Panc1 (cell line): ENCODE measurements at regions not wholly inside any gene's neighbourhood (a gene's known extent, or its start where the extent isn't known, plus 50 kb on each side); places are given as distances from the start of the nearest gene placed in this dataset.

Source experiments
- ATAC-seq: fragments of 200-7000 bp; cut with Tn5 transposase; 2 replicates; pipeline ENCODE4 v1.9.1; 2020; ENCODE audit warnings: mild to moderate bottlenecking, moderate library complexity
- BruUV-seq: library from RNA; stranded (reverse); fragments of 400-500 nt; replicated peaks from 2 replicates; lab custom pipeline; 2021; lab: Mats Ljungman, UMichigan
- CTCF ChIA-PET: fragments of 300-600 bp; sonication (Branson Sonifier 250); formaldehyde crosslinking; loops from one replicate; lab custom pipeline; 2022; ENCODE audit warnings: antibody characterized with exemption; lab: Charles Lee
- POLR2A ChIA-PET: fragments of 300-600 bp; sonication (Branson Sonifier 250); formaldehyde crosslinking; loops from one replicate; lab custom pipeline; 2022; ENCODE audit warnings: antibody characterized with exemption; lab: Charles Lee
- DNase-seq: peaks from one replicate; pipeline ENCODE4 v3.0.0-alpha.2; 2010; ENCODE audit warnings: low read depth, low spot score
- H3K27ac ChIP-seq: 2 replicates; pipeline ENCODE4 v1.5.1; 2011; ENCODE audit warnings: mild to moderate bottlenecking, low read length, inconsistent platforms
- H3K27me3 ChIP-seq: fragments of 200-500 bp; sonication (Bioruptor generic); 2 replicates; pipeline ENCODE4 v1.6.0; 2014; ENCODE audit warnings: low read length, inconsistent platforms; ENCODE audit not compliant: control insufficient read depth, insufficient read depth
- H3K36me3 ChIP-seq: fragments of 200-500 bp; sonication (Bioruptor generic); 2 replicates; pipeline ENCODE4 v1.5.1; 2014; ENCODE audit warnings: inconsistent platforms, mild to moderate bottlenecking, low read length, moderate library complexity; ENCODE audit not compliant: control insufficient read depth, insufficient read depth
- H3K4me1 ChIP-seq: 2 replicates; pipeline ENCODE4 v1.5.1; 2011; ENCODE audit warnings: inconsistent platforms, mild to moderate bottlenecking, low read length, moderate library complexity; ENCODE audit not compliant: control insufficient read depth, insufficient read depth
- H3K4me3 ChIP-seq, 2 experiments: 2 replicates each; pipeline ENCODE4 v1.5.1; 2011 to 2012; ENCODE audit warnings: low read depth in 2 of 2, low read length in 2 of 2, mild to moderate bottlenecking in 2 of 2, inconsistent platforms in 1 of 2, moderate library complexity in 1 of 2
- H3K9me3 ChIP-seq: fragments of 200-500 bp; sonication (Bioruptor generic); 2 replicates; pipeline ENCODE4 v1.5.1; 2014; ENCODE audit warnings: low read depth, mild to moderate bottlenecking, inconsistent platforms, low read length, moderate library complexity; ENCODE audit not compliant: control insufficient read depth, insufficient read depth
- CTCF ChIP-seq: fragments of 450-650 bp; IDR thresholded peaks from 2 replicates; pipeline ENCODE4 v1.5.1; 2017; ENCODE audit warnings: mild to moderate bottlenecking
- POLR2AphosphoS5 ChIP-seq: IDR thresholded peaks from 2 replicates; pipeline ENCODE4 v1.6.1; 2012; ENCODE audit warnings: mild to moderate bottlenecking, low read depth, low read length, moderate library complexity
- REST ChIP-seq, 2 experiments: IDR thresholded peaks; 2 replicates each; pipeline ENCODE4 v1.6.1; 2011 to 2012; ENCODE audit warnings: low read depth in 2 of 2, control low read depth in 1 of 2, low read length in 1 of 2, mild to moderate bottlenecking in 1 of 2, moderate library complexity in 1 of 2; ENCODE audit not compliant: insufficient read depth in 1 of 2
- SIN3A ChIP-seq: IDR thresholded peaks from 2 replicates; pipeline ENCODE4 v1.6.1; 2012; ENCODE audit warnings: low read depth, mild to moderate bottlenecking, low read length, moderate library complexity, borderline replicate concordance; ENCODE audit not compliant: insufficient read depth
- TCF7L2 ChIP-seq: IDR thresholded peaks from 2 replicates; pipeline ENCODE4 v1.6.1; 2011; ENCODE audit warnings: mild to moderate bottlenecking, low read depth, low read length, inconsistent platforms
- in situ Hi-C: cut with HindIII; loops from 2 replicates; pipeline ENCODE4 v1.10.0; 2016; ENCODE audit warnings: low sequenced_read_pairs, low pct_unique_long_range_greater_than_20kb
- intact Hi-C: fragments of 100-400 bp; cut with micrococcal nuclease; formaldehyde crosslinking; loops from one replicate; pipeline ENCODE4 v1.10.0; 2022; ENCODE audit not compliant: unreplicated experiment

GRCh38 chr4:179618966-179619365, 2176.7 kb upstream of the AGA start:
- in situ Hi-C loops: no loop called here
- CTCF ChIA-PET: no interaction called here
- TF ChIP-seq POLR2AphosphoS5 (no peak), CTCF (no peak), REST (IDR thresholded peaks at IDR 0.05; ENCODE audit: insufficient read depth in 1 of 2, low read depth in 2 of 2, low read length in 1 of 2) (no peak), TCF7L2 (no peak), SIN3A (no peak)

GRCh38 chr4:179624768-179625181, 2182.5 kb upstream of the AGA start:
- in situ Hi-C loops (no loop called here), intact Hi-C loops (no loop called here)
- no TSS peak for BruUV-seq
- TF ChIP-seq REST (IDR thresholded peaks at IDR 0.05; ENCODE audit: insufficient read depth in 1 of 2, low read depth in 2 of 2, low read length in 1 of 2) (no peak), SIN3A (no peak), TCF7L2 (no peak)
- Histone ChIP-seq H3K27me3 (no peaks in the 10 kb centered on the region), H3K9me3 (no peaks in the 10 kb centered on the region), H3K36me3 (no peaks in the 10 kb centered on the region), H3K4me1 (no peaks in the 10 kb centered on the region), H3K27ac (no peak overlapping the region), H3K4me3 (no peak overlapping the region)
- ChIA-PET CTCF (no interaction called here), POLR2A (no interaction called here)
- ATAC-seq (no peak), DNase-seq (no peak)

More at GRCh38 chr4:179618966-179619365, 2176.7 kb upstream of the AGA start:
- H3K27me3 ChIP-seq: no peaks in the 10 kb centered on the region
- POLR2A ChIA-PET: no interaction called here
- intact Hi-C loops: no loop called here
- no TSS peak for BruUV-seq
- ATAC-seq (no peak), DNase-seq (no peak)
- H3K4me3 ChIP-seq: no peak overlapping the region
- H3K36me3 ChIP-seq: no peaks in the 10 kb centered on the region
- H3K4me1 ChIP-seq: no peaks in the 10 kb centered on the region
- H3K9me3 ChIP-seq: no peaks in the 10 kb centered on the region
- no peak overlapping the region for H3K27ac ChIP-seq
